ENCODE measurements at regions not wholly inside any gene's neighbourhood (a gene's known extent, or its start where the extent isn't known, plus 50 kb on each side); places are given as distances from the start of the nearest gene placed in this dataset.

DNA sequence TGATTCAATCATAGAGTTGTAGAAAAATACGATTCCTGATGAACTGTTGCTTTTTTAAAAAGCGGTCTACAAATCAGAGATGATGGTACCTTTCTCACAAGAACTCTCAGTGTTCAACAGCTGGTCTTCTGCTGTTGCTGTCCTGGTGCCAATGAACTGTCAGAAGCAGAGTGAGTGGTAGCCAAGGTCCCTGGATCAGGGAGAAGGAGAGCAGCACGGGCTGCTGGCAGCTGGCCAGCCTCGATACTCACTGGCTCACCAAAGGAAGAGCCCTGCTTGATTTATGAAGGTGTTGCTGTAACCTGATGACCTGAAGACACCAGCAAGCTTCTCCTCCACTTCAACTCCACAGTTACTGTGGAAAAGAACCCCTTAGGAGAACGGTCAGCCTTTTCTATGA, 300.8 kb upstream of the SOX11 start:
- no peak overlapping the region for H3K4me3 ChIP-seq (ENCODE audit: low read depth in 1 of 2, low read length in 2 of 2)
- no peaks in the 10 kb centered on the region for H3K79me2 ChIP-seq (ENCODE audit: insufficient read depth, low read length)
- no peaks in the 10 kb centered on the region for H3K9me3 ChIP-seq (ENCODE audit: insufficient read depth, low read length, severe bottlenecking)
- H3K4me1 ChIP-seq (ENCODE audit: insufficient read depth, low read length): no peaks in the 10 kb centered on the region
- no peak overlapping the region for H3K27ac ChIP-seq (ENCODE audit: low read length)
- H2AFZ ChIP-seq (ENCODE audit: low read depth, low read length): no peak overlapping the region
- no peak overlapping the region for H3K4me2 ChIP-seq (ENCODE audit: insufficient read depth, low read length)
- no peaks in the 10 kb centered on the region for H4K20me1 ChIP-seq (ENCODE audit: insufficient read depth, low read length)
- H3K27me3 ChIP-seq (ENCODE audit: insufficient read depth, low read length, poor library complexity): no peaks in the 10 kb centered on the region
- TF ChIP-seq, protein P1, sequence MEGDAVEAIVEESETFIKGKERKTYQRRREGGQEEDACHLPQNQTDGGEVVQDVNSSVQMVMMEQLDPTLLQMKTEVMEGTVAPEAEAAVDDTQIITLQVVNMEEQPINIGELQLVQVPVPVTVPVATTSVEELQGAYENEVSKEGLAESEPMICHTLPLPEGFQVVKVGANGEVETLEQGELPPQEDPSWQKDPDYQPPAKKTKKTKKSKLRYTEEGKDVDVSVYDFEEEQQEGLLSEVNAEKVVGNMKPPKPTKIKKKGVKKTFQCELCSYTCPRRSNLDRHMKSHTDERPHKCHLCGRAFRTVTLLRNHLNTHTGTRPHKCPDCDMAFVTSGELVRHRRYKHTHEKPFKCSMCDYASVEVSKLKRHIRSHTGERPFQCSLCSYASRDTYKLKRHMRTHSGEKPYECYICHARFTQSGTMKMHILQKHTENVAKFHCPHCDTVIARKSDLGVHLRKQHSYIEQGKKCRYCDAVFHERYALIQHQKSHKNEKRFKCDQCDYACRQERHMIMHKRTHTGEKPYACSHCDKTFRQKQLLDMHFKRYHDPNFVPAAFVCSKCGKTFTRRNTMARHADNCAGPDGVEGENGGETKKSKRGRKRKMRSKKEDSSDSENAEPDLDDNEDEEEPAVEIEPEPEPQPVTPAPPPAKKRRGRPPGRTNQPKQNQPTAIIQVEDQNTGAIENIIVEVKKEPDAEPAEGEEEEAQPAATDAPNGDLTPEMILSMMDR (IDR thresholded peaks at IDR 0.05; ENCODE audit: borderline replicate concordance, extremely low read depth, low read length, poor library complexity, severe bottlenecking): no peak
- no peak for TF ChIP-seq EZH2 (IDR thresholded peaks at IDR 0.05; ENCODE audit: borderline replicate concordance, low read depth, low read length, severe bottlenecking)
- ATAC-seq (ENCODE audit: insufficient read depth, low read depth) (no peak), DNase-seq (no peak)
- H3K9ac ChIP-seq (ENCODE audit: low read depth, low read length): no peak overlapping the region
- no peaks in the 10 kb centered on the region for H3K36me3 ChIP-seq (ENCODE audit: insufficient read depth, low read length)

- no peak overlapping the region for H3K27ac ChIP-seq (ENCODE audit: low read length)
- no peak overlapping the region for H2AFZ ChIP-seq (ENCODE audit: low read depth, low read length)
- no peak for ATAC-seq (ENCODE audit: insufficient read depth, low read depth)
- H3K36me3 ChIP-seq (ENCODE audit: insufficient read depth, low read length): no peaks in the 10 kb centered on the region
- DNase-seq: no peak
- H3K9me3 ChIP-seq (ENCODE audit: insufficient read depth, low read length, severe bottlenecking): no peaks in the 10 kb centered on the region
- H3K4me2 ChIP-seq (ENCODE audit: insufficient read depth, low read length): no peak overlapping the region
- H3K27me3 ChIP-seq (ENCODE audit: insufficient read depth, low read length, poor library complexity): no peaks in the 10 kb centered on the region
- H3K79me2 ChIP-seq (ENCODE audit: insufficient read depth, low read length): no peaks in the 10 kb centered on the region
- no peaks in the 10 kb centered on the region for H3K4me1 ChIP-seq (ENCODE audit: insufficient read depth, low read length)
- TF ChIP-seq, protein P1 (IDR thresholded peaks at IDR 0.05; ENCODE audit: borderline replicate concordance, extremely low read depth, low read length, poor library complexity, severe bottlenecking): no peak
- no peak for TF ChIP-seq EZH2 (IDR thresholded peaks at IDR 0.05; ENCODE audit: borderline replicate concordance, low read depth, low read length, severe bottlenecking)
- no peak overlapping the region for H3K4me3 ChIP-seq (ENCODE audit: low read depth in 1 of 2, low read length in 2 of 2)
- H3K9ac ChIP-seq (ENCODE audit: low read depth, low read length): no peak overlapping the region
- H4K20me1 ChIP-seq (ENCODE audit: insufficient read depth, low read length): no peaks in the 10 kb centered on the region
Observed at GRCh38 chr2:5392658-5393057, 299.5 kb upstream of the SOX11 start.

DNA sequence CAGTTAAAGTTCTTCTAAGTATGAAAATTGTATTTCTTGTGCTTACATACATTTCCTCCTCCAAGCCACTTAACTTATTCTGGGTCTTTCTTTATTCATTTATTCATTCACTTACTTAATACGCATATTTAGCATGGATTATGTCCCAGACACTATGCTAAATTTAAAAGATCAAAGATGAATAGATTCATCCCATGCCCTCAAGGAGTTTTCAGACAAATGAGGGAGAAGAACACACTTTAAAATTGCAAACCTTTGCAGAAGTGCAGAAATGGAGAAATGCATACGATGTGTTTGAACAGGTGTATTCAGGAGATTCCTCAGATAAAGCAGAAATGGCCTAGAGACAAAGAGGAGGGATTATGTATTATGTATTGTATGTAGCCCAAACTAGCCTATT, 298.7 kb upstream of the SOX11 start:
- Histone ChIP-seq H2AFZ (ENCODE audit: low read depth, low read length) (no peak overlapping the region), H4K20me1 (ENCODE audit: insufficient read depth, low read length) (no peaks in the 10 kb centered on the region), H3K79me2 (ENCODE audit: insufficient read depth, low read length) (no peaks in the 10 kb centered on the region), H3K27me3 (ENCODE audit: insufficient read depth, low read length, poor library complexity) (no peaks in the 10 kb centered on the region), H3K9ac (ENCODE audit: low read depth, low read length) (no peak overlapping the region), H3K9me3 (ENCODE audit: insufficient read depth, low read length, severe bottlenecking) (no peaks in the 10 kb centered on the region), H3K4me3 (ENCODE audit: low read depth in 1 of 2, low read length in 2 of 2) (no peak overlapping the region), H3K36me3 (ENCODE audit: insufficient read depth, low read length) (no peaks in the 10 kb centered on the region), H3K4me2 (ENCODE audit: insufficient read depth, low read length) (no peak overlapping the region), H3K4me1 (ENCODE audit: insufficient read depth, low read length) (no peaks in the 10 kb centered on the region), H3K27ac (ENCODE audit: low read length) (no peak overlapping the region)
- ATAC-seq (ENCODE audit: insufficient read depth, low read depth): no peak
- TF ChIP-seq, protein P1 (IDR thresholded peaks at IDR 0.05; ENCODE audit: borderline replicate concordance, extremely low read depth, low read length, poor library complexity, severe bottlenecking): no peak
- TF ChIP-seq EZH2 (IDR thresholded peaks at IDR 0.05; ENCODE audit: borderline replicate concordance, low read depth, low read length, severe bottlenecking): no peak
- no peak for DNase-seq

GRCh38 chr2:5394223-5394622, 298.0 kb upstream of the SOX11 start:
- H4K20me1 ChIP-seq (ENCODE audit: insufficient read depth, low read length): no peaks in the 10 kb centered on the region
- no peak overlapping the region for H3K9ac ChIP-seq (ENCODE audit: low read depth, low read length)
- ATAC-seq (ENCODE audit: insufficient read depth, low read depth) (no peak), DNase-seq (no peak)
- no peak overlapping the region for H3K27ac ChIP-seq (ENCODE audit: low read length)
- H3K4me2 ChIP-seq (ENCODE audit: insufficient read depth, low read length): no peak overlapping the region
- no peaks in the 10 kb centered on the region for H3K27me3 ChIP-seq (ENCODE audit: insufficient read depth, low read length, poor library complexity)
- no peaks in the 10 kb centered on the region for H3K9me3 ChIP-seq (ENCODE audit: insufficient read depth, low read length, severe bottlenecking)
- H3K79me2 ChIP-seq (ENCODE audit: insufficient read depth, low read length): no peaks in the 10 kb centered on the region
- H2AFZ ChIP-seq (ENCODE audit: low read depth, low read length): no peak overlapping the region
- H3K4me3 ChIP-seq (ENCODE audit: low read depth in 1 of 2, low read length in 2 of 2): no peak overlapping the region
- no peaks in the 10 kb centered on the region for H3K36me3 ChIP-seq (ENCODE audit: insufficient read depth, low read length)
- no peaks in the 10 kb centered on the region for H3K4me1 ChIP-seq (ENCODE audit: insufficient read depth, low read length)
- no peak for TF ChIP-seq EZH2 (IDR thresholded peaks at IDR 0.05; ENCODE audit: borderline replicate concordance, low read depth, low read length, severe bottlenecking)
- TF ChIP-seq, protein P1 (IDR thresholded peaks at IDR 0.05; ENCODE audit: borderline replicate concordance, extremely low read depth, low read length, poor library complexity, severe bottlenecking): no peak

Data from DND-41 (cell line).